ENCODE measurements at regions not wholly inside any gene's neighbourhood (a gene's known extent, or its start where the extent isn't known, plus 50 kb on each side); places are given as distances from the start of the nearest gene placed in this dataset.

- no peak for TF ChIP-seq CTCF (IDR thresholded peaks at IDR 0.05)
- H3K27ac Mint-ChIP-seq, result peak overlapping the region; percentile 98
- peaks cover 98% of the 10 kb centered on the region for H3K4me1 Mint-ChIP-seq
- H3K27me3 Mint-ChIP-seq (ENCODE audit: low read depth, poor library complexity), result no peaks in the 10 kb centered on the region
- H3K36me3 Mint-ChIP-seq (ENCODE audit: low read depth), result no peaks in the 10 kb centered on the region
- H3K9me3 Mint-ChIP-seq, result no peaks in the 10 kb centered on the region
- DNase-seq, result no peak
- H3K4me3 Mint-ChIP-seq, result peak overlapping the region; percentile 47
Observed at GRCh38 chr2:42926434-42927333, 134.3 kb upstream of the HAAO start.

- DNase-seq, result no peak
- Mint-ChIP-seq H3K27me3 (ENCODE audit: low read depth, poor library complexity) (peaks cover 3% of the 10 kb centered on the region), H3K4me1 (peaks cover 98% of the 10 kb centered on the region), H3K4me3 (peak overlapping the region; percentile 47), H3K27ac (peak overlapping the region; percentile 98), H3K9me3 (no peaks in the 10 kb centered on the region), H3K36me3 (ENCODE audit: low read depth) (no peaks in the 10 kb centered on the region)
- no peak for TF ChIP-seq CTCF (IDR thresholded peaks at IDR 0.05)
Observed at GRCh38 chr2:42925742-42926433, 133.5 kb upstream of the HAAO start.

- Mint-ChIP-seq H3K9me3 (no peaks in the 10 kb centered on the region), H3K4me3 (peak overlapping the region; percentile 41), H3K36me3 (ENCODE audit: low read depth) (no peaks in the 10 kb centered on the region), H3K4me1 (peaks cover 87% of the 10 kb centered on the region), H3K27me3 (ENCODE audit: low read depth, poor library complexity) (peaks cover 3% of the 10 kb centered on the region), H3K27ac (peak overlapping the region; percentile 98)
- TF ChIP-seq CTCF (IDR thresholded peaks at IDR 0.05), result no peak
- no peak for DNase-seq
Observed at GRCh38 chr2:42924418-42924886, 132.1 kb upstream of the HAAO start.

- Mint-ChIP-seq H3K27ac (peak overlapping the region; percentile 98), H3K4me1 (peaks cover 80% of the 10 kb centered on the region), H3K36me3 (ENCODE audit: low read depth) (no peaks in the 10 kb centered on the region), H3K4me3 (no peak overlapping the region), H3K9me3 (no peaks in the 10 kb centered on the region), H3K27me3 (ENCODE audit: low read depth, poor library complexity) (peaks cover 3% of the 10 kb centered on the region)
- no peak for DNase-seq
- TF ChIP-seq CTCF (IDR thresholded peaks at IDR 0.05), result no peak
Observed at GRCh38 chr2:42923580-42924417, 131.4 kb upstream of the HAAO start.

- H3K27ac Mint-ChIP-seq, result peak overlapping the region; percentile 68
- no peaks in the 10 kb centered on the region for H3K36me3 Mint-ChIP-seq (ENCODE audit: low read depth)
- peaks cover 75% of the 10 kb centered on the region for H3K4me1 Mint-ChIP-seq
- no peak for TF ChIP-seq CTCF (IDR thresholded peaks at IDR 0.05)
- no peak overlapping the region for H3K4me3 Mint-ChIP-seq
- peaks cover 3% of the 10 kb centered on the region for H3K27me3 Mint-ChIP-seq (ENCODE audit: low read depth, poor library complexity)
- H3K9me3 Mint-ChIP-seq, result no peaks in the 10 kb centered on the region
- DNase-seq, result no peak
Observed at GRCh38 chr2:42922790-42923579, 130.6 kb upstream of the HAAO start.

Measured in nephron progenitor cell (in vitro differentiated cells).